GM21367 (cell line): ENCODE measurements at regions not wholly inside any gene's neighbourhood (a gene's known extent, or its start where the extent isn't known, plus 50 kb on each side); places are given as distances from the start of the nearest gene placed in this dataset.

Source experiments
- ATAC-seq: cut with Tn5 transposase; IDR thresholded peaks from one replicate; pipeline ENCODE4 v1.9.1; 2021; ENCODE audit not compliant: unreplicated experiment

- no peak for ATAC-seq
Measured at GRCh38 chr3:115324056-115324455, 177.0 kb upstream of the ZBTB20 start.

GRCh38 chr3:115325539-115325938 lies 178.5 kb upstream of the ZBTB20 start:
- ATAC-seq, result peak; percentile 51

- ATAC-seq, result no peak
Measured at GRCh38 chr3:115330430-115330829, 183.3 kb upstream of the ZBTB20 start.

GRCh38 chr3:115332998-115333397 lies 185.9 kb upstream of the ZBTB20 start:
- ATAC-seq, result no peak

GRCh38 chr3:115336836-115337235 lies 189.7 kb upstream of the ZBTB20 start:
- no peak for ATAC-seq

GRCh38 chr3:115340586-115340985 lies 193.5 kb upstream of the ZBTB20 start:
- ATAC-seq, result no peak

GRCh38 chr3:115341208-115341607 lies 194.1 kb upstream of the ZBTB20 start:
- ATAC-seq, result no peak

GRCh38 chr3:115347737-115348136 lies 200.6 kb upstream of the ZBTB20 start:
- ATAC-seq, result no peak

- ATAC-seq, result no peak
Measured at GRCh38 chr3:115348412-115348811, 201.3 kb upstream of the ZBTB20 start.

- no peak for ATAC-seq
Measured at GRCh38 chr3:115348951-115349745, 202.1 kb upstream of the ZBTB20 start.

GRCh38 chr3:115350606-115351005 lies 203.5 kb upstream of the ZBTB20 start:
- no peak for ATAC-seq

GRCh38 chr3:115351193-115351592 lies 204.1 kb upstream of the ZBTB20 start:
- no peak for ATAC-seq

- ATAC-seq, result no peak
Measured at GRCh38 chr3:115354010-115354409, 206.9 kb upstream of the ZBTB20 start.

- ATAC-seq, result no peak
Measured at GRCh38 chr3:115357456-115357855, 210.4 kb upstream of the ZBTB20 start.

GRCh38 chr3:115359536-115359935 lies 212.4 kb upstream of the ZBTB20 start:
- peak; percentile 98 for ATAC-seq

GRCh38 chr3:115361806-115362205 lies 214.7 kb upstream of the ZBTB20 start:
- ATAC-seq, result no peak

- no peak for ATAC-seq
Measured at GRCh38 chr3:115363071-115363470, 216.0 kb upstream of the ZBTB20 start.

GRCh38 chr3:115369021-115369420 lies 221.9 kb upstream of the ZBTB20 start:
- ATAC-seq, result no peak

- ATAC-seq, result no peak
Measured at GRCh38 chr3:115375362-115375761, 228.3 kb upstream of the ZBTB20 start.

GRCh38 chr3:115380883-115381572 lies 233.9 kb upstream of the ZBTB20 start:
- ATAC-seq, result no peak

GRCh38 chr3:115381573-115381912 lies 234.5 kb upstream of the ZBTB20 start:
- ATAC-seq, result no peak

- no peak for ATAC-seq
Measured at GRCh38 chr3:115381931-115382330, 234.8 kb upstream of the ZBTB20 start.

- no peak for ATAC-seq
Measured at GRCh38 chr3:115384381-115384780, 237.3 kb upstream of the ZBTB20 start.
